ENCODE measurements at regions not wholly inside any gene's neighbourhood (a gene's known extent, or its start where the extent isn't known, plus 50 kb on each side); places are given as distances from the start of the nearest gene placed in this dataset.

GRCh38 chr4:81874661-81875515 is 403.2 kb upstream of the RASGEF1B start:
- H3F3A ChIP-seq (ENCODE audit: low read depth): peaks cover 8% of the 10 kb centered on the region
- peak overlapping the region; percentile 43 for H3K27ac Mint-ChIP-seq
- TF ChIP-seq EZH2phosphoT487 (IDR thresholded peaks at IDR 0.05) (no peak), EZH2 (IDR thresholded peaks at IDR 0.05) (no peak)
- TF ChIP-seq, protein P1, sequence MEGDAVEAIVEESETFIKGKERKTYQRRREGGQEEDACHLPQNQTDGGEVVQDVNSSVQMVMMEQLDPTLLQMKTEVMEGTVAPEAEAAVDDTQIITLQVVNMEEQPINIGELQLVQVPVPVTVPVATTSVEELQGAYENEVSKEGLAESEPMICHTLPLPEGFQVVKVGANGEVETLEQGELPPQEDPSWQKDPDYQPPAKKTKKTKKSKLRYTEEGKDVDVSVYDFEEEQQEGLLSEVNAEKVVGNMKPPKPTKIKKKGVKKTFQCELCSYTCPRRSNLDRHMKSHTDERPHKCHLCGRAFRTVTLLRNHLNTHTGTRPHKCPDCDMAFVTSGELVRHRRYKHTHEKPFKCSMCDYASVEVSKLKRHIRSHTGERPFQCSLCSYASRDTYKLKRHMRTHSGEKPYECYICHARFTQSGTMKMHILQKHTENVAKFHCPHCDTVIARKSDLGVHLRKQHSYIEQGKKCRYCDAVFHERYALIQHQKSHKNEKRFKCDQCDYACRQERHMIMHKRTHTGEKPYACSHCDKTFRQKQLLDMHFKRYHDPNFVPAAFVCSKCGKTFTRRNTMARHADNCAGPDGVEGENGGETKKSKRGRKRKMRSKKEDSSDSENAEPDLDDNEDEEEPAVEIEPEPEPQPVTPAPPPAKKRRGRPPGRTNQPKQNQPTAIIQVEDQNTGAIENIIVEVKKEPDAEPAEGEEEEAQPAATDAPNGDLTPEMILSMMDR (IDR thresholded peaks at IDR 0.05): no peak

DNA sequence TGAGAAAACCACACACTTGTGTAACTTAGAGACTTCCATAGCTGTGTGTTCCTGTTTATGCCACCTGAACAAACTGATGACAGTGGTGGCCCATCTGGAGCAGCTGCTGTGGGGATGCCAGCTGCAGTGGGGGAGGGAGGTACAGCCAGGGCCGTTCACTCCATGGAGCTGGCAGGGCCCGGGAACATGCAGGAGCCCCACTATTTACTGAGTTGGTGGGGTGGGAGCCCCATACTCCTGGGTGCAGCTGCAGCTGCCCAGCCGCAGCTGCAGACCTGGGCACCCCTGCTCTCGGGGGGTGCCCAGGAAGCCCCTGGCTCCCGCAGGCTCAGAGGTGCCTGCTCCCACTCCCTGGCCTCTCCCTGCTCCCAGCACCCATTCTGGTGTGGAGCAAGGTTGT is 398.6 kb upstream of the RASGEF1B start:
- Histone ChIP-seq H3K4me1 (peaks cover 17% of the 10 kb centered on the region), H3K9ac (no peak overlapping the region), H3K36me3 (no peaks in the 10 kb centered on the region), H3F3A (ENCODE audit: low read depth) (peaks cover 7% of the 10 kb centered on the region), H4K20me1 (ENCODE audit: low read depth) (no peaks in the 10 kb centered on the region), H3K9me3 (ENCODE audit: low read depth) (no peaks in the 10 kb centered on the region), H3K4me2 (no peak overlapping the region), H3K27ac (no peak overlapping the region), H3K4me3 (no peak overlapping the region), H2AFZ (replicated peaks) (no peak overlapping the region), H3K27me3 (no peaks in the 10 kb centered on the region), H3K79me2 (ENCODE audit: low read depth) (no peaks in the 10 kb centered on the region)
- no peak for DNase-seq (ENCODE audit: low spot score)
- no peak overlapping the region for H3K4me3 Mint-ChIP-seq
- H3K9me3 Mint-ChIP-seq: peaks cover 2% of the 10 kb centered on the region
- H3K36me3 Mint-ChIP-seq: no peaks in the 10 kb centered on the region
- no peak for TF ChIP-seq EZH2 (IDR thresholded peaks at IDR 0.05)
- TF ChIP-seq, protein P1 (IDR thresholded peaks at IDR 0.05): no peak
- TF ChIP-seq EZH2phosphoT487 (IDR thresholded peaks at IDR 0.05): no peak
- no peaks in the 10 kb centered on the region for H3K27me3 Mint-ChIP-seq (ENCODE audit: insufficient read depth, low read depth)
- H3K4me1 Mint-ChIP-seq: peaks cover 13% of the 10 kb centered on the region
- H3K27ac Mint-ChIP-seq: no peak overlapping the region

More at GRCh38 chr4:81874661-81875515, 403.2 kb upstream of the RASGEF1B start:
- Mint-ChIP-seq H3K27me3 (ENCODE audit: insufficient read depth, low read depth) (peaks cover 2% of the 10 kb centered on the region), H3K4me1 (peaks cover 27% of the 10 kb centered on the region), H3K4me3 (no peak overlapping the region), H3K36me3 (no peaks in the 10 kb centered on the region), H3K9me3 (no peaks in the 10 kb centered on the region)
- Histone ChIP-seq H3K36me3 (no peaks in the 10 kb centered on the region), H3K9ac (no peak overlapping the region), H4K20me1 (ENCODE audit: low read depth) (no peaks in the 10 kb centered on the region), H3K79me2 (ENCODE audit: low read depth) (no peaks in the 10 kb centered on the region), H3K4me3 (no peak overlapping the region), H3K9me3 (ENCODE audit: low read depth) (no peaks in the 10 kb centered on the region), H3K4me1 (peaks cover 34% of the 10 kb centered on the region), H3K27ac (peak overlapping the region; percentile 39), H3K4me2 (peak overlapping the region; percentile 50), H3K27me3 (no peaks in the 10 kb centered on the region), H2AFZ (replicated peaks) (peak overlapping the region; percentile 93)
- no peak for DNase-seq (ENCODE audit: low spot score)

DNA sequence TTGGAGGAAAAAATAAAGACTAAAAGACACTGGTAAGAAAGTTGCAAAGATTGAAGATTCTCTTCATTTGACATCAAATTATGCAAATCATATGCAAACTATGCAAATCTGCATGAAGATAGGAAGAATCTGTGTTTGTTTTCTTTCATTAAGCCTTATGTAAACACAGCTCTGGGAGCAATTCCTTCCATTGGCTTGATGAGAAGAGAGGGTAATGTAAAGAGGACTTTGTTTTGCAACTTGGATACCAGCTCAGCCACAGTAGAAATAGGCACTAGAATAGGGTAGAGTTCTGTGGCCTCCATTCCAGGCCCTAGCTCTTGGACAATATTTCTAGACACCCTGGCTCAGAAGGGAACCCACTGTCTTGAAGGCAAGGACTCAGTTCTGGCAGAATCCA is 388.4 kb upstream of the RASGEF1B start:
- no peak for DNase-seq (ENCODE audit: low spot score)
- Histone ChIP-seq H4K20me1 (ENCODE audit: low read depth) (no peaks in the 10 kb centered on the region), H3K79me2 (ENCODE audit: low read depth) (no peaks in the 10 kb centered on the region), H2AFZ (replicated peaks) (no peak overlapping the region), H3K27me3 (no peaks in the 10 kb centered on the region), H3K9ac (no peak overlapping the region), H3K36me3 (no peaks in the 10 kb centered on the region), H3K4me2 (no peak overlapping the region), H3K9me3 (ENCODE audit: low read depth) (peaks cover 7% of the 10 kb centered on the region), H3F3A (ENCODE audit: low read depth) (no peaks in the 10 kb centered on the region), H3K4me3 (no peak overlapping the region), H3K4me1 (no peaks in the 10 kb centered on the region), H3K27ac (no peak overlapping the region)
- peaks cover 5% of the 10 kb centered on the region for H3K9me3 Mint-ChIP-seq
- no peak overlapping the region for H3K27ac Mint-ChIP-seq
- no peak overlapping the region for H3K4me3 Mint-ChIP-seq
- no peaks in the 10 kb centered on the region for H3K27me3 Mint-ChIP-seq (ENCODE audit: insufficient read depth, low read depth)
- peaks cover under 1% of the 10 kb centered on the region for H3K36me3 Mint-ChIP-seq
- TF ChIP-seq, protein P1 (IDR thresholded peaks at IDR 0.05): no peak
- TF ChIP-seq EZH2 (IDR thresholded peaks at IDR 0.05) (no peak), EZH2phosphoT487 (IDR thresholded peaks at IDR 0.05) (no peak)
- H3K4me1 Mint-ChIP-seq: no peaks in the 10 kb centered on the region

Measured in neural progenitor cell (in vitro differentiated cells).